HG03442 (cell line): ENCODE measurements at regions not wholly inside any gene's neighbourhood (a gene's known extent, or its start where the extent isn't known, plus 50 kb on each side); places are given as distances from the start of the nearest gene placed in this dataset.

ENCODE experiments used
- ATAC-seq: cut with Tn5 transposase; IDR thresholded peaks from one replicate; pipeline ENCODE4 v1.9.1; 2021; ENCODE audit warnings: mild to moderate bottlenecking, moderate library complexity; ENCODE audit not compliant: unreplicated experiment

GRCh38 chr14:30296931-30297405 lies 262.0 kb upstream of the G2E3 start:
- no peak for ATAC-seq

GRCh38 chr14:30297876-30298795 lies 260.8 kb upstream of the G2E3 start:
- no peak for ATAC-seq

- ATAC-seq, result no peak
Observed at GRCh38 chr14:30299915-30300314, 259.0 kb upstream of the G2E3 start.

- ATAC-seq, result no peak
Observed at GRCh38 chr14:30303350-30303749, 255.6 kb upstream of the G2E3 start.

GRCh38 chr14:30305346-30305745 lies 253.6 kb upstream of the G2E3 start:
- no peak for ATAC-seq

- ATAC-seq, result no peak
Observed at GRCh38 chr14:30309405-30309804, 249.6 kb upstream of the G2E3 start.

- ATAC-seq, result peak; percentile 97
Observed at GRCh38 chr14:30312214-30312613, 246.7 kb upstream of the G2E3 start.

- no peak for ATAC-seq
Observed at GRCh38 chr14:30317729-30318128, 241.2 kb upstream of the G2E3 start.

GRCh38 chr14:30322819-30323218 lies 236.1 kb upstream of the G2E3 start:
- no peak for ATAC-seq

- ATAC-seq, result no peak
Observed at GRCh38 chr14:30330033-30330432, 228.9 kb upstream of the G2E3 start.

GRCh38 chr14:30330445-30330844 lies 228.5 kb upstream of the G2E3 start:
- ATAC-seq, result no peak

- ATAC-seq, result no peak
Observed at GRCh38 chr14:30331030-30331429, 227.9 kb upstream of the G2E3 start.

GRCh38 chr14:30332374-30332773 lies 226.6 kb upstream of the G2E3 start:
- ATAC-seq, result no peak

- ATAC-seq, result peak; percentile 40
Observed at GRCh38 chr14:30333934-30334333, 225.0 kb upstream of the G2E3 start.

- ATAC-seq, result no peak
Observed at GRCh38 chr14:30337456-30337855, 221.5 kb upstream of the G2E3 start.

- no peak for ATAC-seq
Observed at GRCh38 chr14:30339311-30339901, 219.6 kb upstream of the G2E3 start.

GRCh38 chr14:30340495-30340894 lies 218.5 kb upstream of the G2E3 start:
- ATAC-seq, result no peak

GRCh38 chr14:30345511-30345910 lies 213.4 kb upstream of the G2E3 start:
- ATAC-seq, result no peak

GRCh38 chr14:30348445-30348844 lies 210.5 kb upstream of the G2E3 start:
- no peak for ATAC-seq

- ATAC-seq, result no peak
Observed at GRCh38 chr14:30349520-30349919, 209.4 kb upstream of the G2E3 start.

GRCh38 chr14:30354439-30354838 lies 204.5 kb upstream of the G2E3 start:
- no peak for ATAC-seq

- ATAC-seq, result peak; percentile 84
Observed at GRCh38 chr14:30355431-30355913, 203.5 kb upstream of the G2E3 start.
